PC-9 (cell line): ENCODE measurements at regions not wholly inside any gene's neighbourhood (a gene's known extent, or its start where the extent isn't known, plus 50 kb on each side); places are given as distances from the start of the nearest gene placed in this dataset.

Experiments used
- CTCF ChIP-seq: fragments of 200-600 bp; sonication (generic); conservative IDR thresholded peaks from 2 replicates; pipeline ENCODE4 v1.6.1; 2017; ENCODE audit warnings: mixed run types, antibody characterized with exemption, mild to moderate bottlenecking, moderate library complexity
- EZH2 ChIP-seq: fragments of 200-600 bp; sonication (generic); IDR thresholded peaks from 2 replicates; pipeline ENCODE4 v1.8.0; 2017; ENCODE audit warnings: antibody characterized with exemption, low read depth

GRCh38 chr12:75702477-75703093 lies 191.2 kb upstream of the KRR1 start:
- TF ChIP-seq CTCF (no peak), EZH2 (no peak)
